Testis (tissue), 2 donors: ENCODE measurements at regions not wholly inside any gene's neighbourhood (a gene's known extent, or its start where the extent isn't known, plus 50 kb on each side); places are given as distances from the start of the nearest gene placed in this dataset.

Source experiments
- DNase-seq: peaks from one replicate; pipeline ENCODE4 v3.0.0-alpha.2; 2019
- H3K27ac ChIP-seq, 2 donors: fragments of 200-600 bp; sonication (generic); one replicate each; pipeline ENCODE4 v1.5.1; 2019
- H3K27me3 ChIP-seq: fragments of 200-600 bp; sonication (generic); one replicate; pipeline ENCODE4 v1.5.1; 2019
- H3K36me3 ChIP-seq: fragments of 200-600 bp; sonication (generic); one replicate; pipeline ENCODE4 v1.5.1; 2017; ENCODE audit warnings: low read depth; ENCODE audit errors: missing control alignments
- H3K4me1 ChIP-seq: fragments of 200-600 bp; sonication (generic); one replicate; pipeline ENCODE4 v1.5.1; 2019
- H3K4me3 ChIP-seq, 2 donors: fragments of 200-600 bp; sonication (generic); one replicate each; pipeline ENCODE4 v1.5.1; 2017 to 2019
- H3K9me3 ChIP-seq: fragments of 200-600 bp; sonication (generic); one replicate; pipeline ENCODE4 v1.5.1; 2017
- CTCF ChIP-seq, 3 experiments: fragments of 450-650 bp in 2 of 3; fragments of 200-600 bp in 1 of 3; sonication (generic) in 1 of 3; IDR thresholded peaks; one replicate each; pipeline ENCODE4 v1.5.1; 2016 to 2019; ENCODE audit warnings: antibody characterized with exemption in 3 of 3, mild to moderate bottlenecking in 2 of 3, moderate library complexity in 1 of 3
- POLR2A ChIP-seq: fragments of 450-650 bp; IDR thresholded peaks from one replicate; pipeline ENCODE4 v1.6.1; 2017; ENCODE audit warnings: antibody characterized with exemption, mild to moderate bottlenecking, moderate library complexity
- WGBS, 2 donors: methylation state at CpG; one replicate each; pipeline ENCODE4 v1.1.5; 2018; 5-methylcytosine and 5-hydroxymethylcytosine counted together
- intact Hi-C: fragments of 100-400 bp; cut with DNase I; formaldehyde crosslinking; loops from one replicate; pipeline ENCODE4 v1.15.1; 2023; ENCODE audit warnings: low total_unique reads

DNA sequence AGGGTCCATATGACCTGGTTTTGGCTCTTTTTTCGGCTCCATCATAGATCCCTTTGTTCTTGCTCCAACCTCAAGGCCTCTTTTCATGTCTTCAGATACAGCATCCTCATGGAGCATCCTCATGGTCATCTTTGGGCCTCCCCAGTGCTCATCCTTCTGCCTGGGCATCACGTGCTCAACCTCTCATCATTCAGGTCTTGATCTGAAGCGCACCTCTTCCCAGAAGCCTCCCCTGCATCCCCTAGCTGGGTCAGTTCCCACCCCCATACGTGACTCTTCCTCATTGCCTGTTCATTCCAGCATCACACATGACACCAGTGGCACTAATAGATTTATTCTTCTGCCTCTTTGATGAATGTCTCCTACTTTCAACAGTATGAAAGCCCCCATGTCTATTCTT is 192.2 kb downstream of the MIAT start:
- WGBS, 2 donors: 94 to 95% methylated on average over 4 of the region's 4 CpGs
- no peaks in the 10 kb centered on the region for H3K9me3 ChIP-seq
- H3K27ac ChIP-seq: no peak overlapping the region
- H3K36me3 ChIP-seq: no peaks in the 10 kb centered on the region
- H3K4me3 ChIP-seq: no peak overlapping the region
- no peak for DNase-seq
- H3K4me1 ChIP-seq: no peaks in the 10 kb centered on the region
- intact Hi-C loops: no loop called here
- TF ChIP-seq POLR2A: no peak
- no peak for TF ChIP-seq CTCF (IDR thresholded peaks at IDR 0.05)
- H3K27me3 ChIP-seq: no peaks in the 10 kb centered on the region

DNA sequence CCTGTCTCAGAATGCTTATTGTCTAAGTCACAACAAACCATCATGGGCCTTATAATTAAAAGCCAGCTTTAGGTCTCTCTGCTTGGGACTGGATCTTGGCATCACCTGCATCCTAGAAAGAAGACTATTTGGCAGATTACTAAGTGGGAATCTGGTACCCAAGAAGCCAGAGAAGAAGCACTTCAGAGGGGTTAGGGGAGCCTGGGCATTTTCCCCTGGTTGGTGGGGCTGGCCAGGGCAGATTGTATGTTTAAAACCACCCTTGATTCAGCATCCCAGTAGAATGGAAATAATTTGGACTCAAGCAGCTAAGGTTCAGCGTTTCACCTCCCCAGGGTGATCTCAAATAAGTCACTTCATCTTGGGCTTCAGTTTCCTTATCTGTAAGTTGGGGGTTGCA is 193.7 kb downstream of the MIAT start:
- no peak for TF ChIP-seq POLR2A
- TF ChIP-seq CTCF (IDR thresholded peaks at IDR 0.05): no peak
- no peaks in the 10 kb centered on the region for H3K36me3 ChIP-seq
- intact Hi-C loops: no loop called here
- no peak overlapping the region for H3K4me3 ChIP-seq
- no peak for DNase-seq
- 86 to 100% methylated on average over 1 of the region's 1 CpG for WGBS, 2 donors
- H3K27me3 ChIP-seq: no peaks in the 10 kb centered on the region
- no peaks in the 10 kb centered on the region for H3K9me3 ChIP-seq
- no peaks in the 10 kb centered on the region for H3K4me1 ChIP-seq
- no peak overlapping the region for H3K27ac ChIP-seq

DNA sequence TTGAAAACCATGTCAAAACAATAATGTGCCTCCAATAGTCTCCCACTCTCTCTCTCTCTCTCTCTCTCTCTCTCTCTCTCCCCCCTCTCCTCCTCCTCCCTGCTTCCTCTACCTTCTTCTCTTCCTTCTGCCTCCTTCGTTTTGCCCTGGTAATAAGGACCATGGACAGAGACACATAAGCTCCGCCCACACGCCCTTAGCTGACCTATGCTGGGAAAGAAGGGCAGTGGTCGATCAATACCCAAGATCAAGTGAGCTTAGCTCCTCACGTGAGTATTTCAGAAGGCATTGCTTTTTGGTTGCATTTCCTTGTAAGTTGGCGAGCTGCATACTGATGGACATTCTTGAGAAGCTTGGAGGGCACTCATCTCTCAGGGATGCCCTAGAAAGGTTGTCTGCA is 194.8 kb downstream of the MIAT start:
- no peak overlapping the region for H3K27ac ChIP-seq
- no peaks in the 10 kb centered on the region for H3K4me1 ChIP-seq
- DNase-seq: no peak
- intact Hi-C loops: no loop called here
- H3K27me3 ChIP-seq: no peaks in the 10 kb centered on the region
- WGBS, 2 donors: 62 to 78% methylated on average over 6 of the region's 6 CpGs
- H3K36me3 ChIP-seq: no peaks in the 10 kb centered on the region
- H3K4me3 ChIP-seq: no peak overlapping the region
- no peaks in the 10 kb centered on the region for H3K9me3 ChIP-seq
- no peak for TF ChIP-seq POLR2A
- TF ChIP-seq CTCF (IDR thresholded peaks at IDR 0.05): no peak

GRCh38 chr22:26853071-26853470 is 195.7 kb downstream of the MIAT start:
- DNase-seq: no peak
- no peaks in the 10 kb centered on the region for H3K9me3 ChIP-seq
- H3K27ac ChIP-seq: no peak overlapping the region
- 87 to 89% methylated on average over 4 of the region's 4 CpGs for WGBS, 2 donors
- intact Hi-C loops: no loop called here
- TF ChIP-seq POLR2A (no peak), CTCF (IDR thresholded peaks at IDR 0.05) (no peak)
- H3K4me1 ChIP-seq: no peaks in the 10 kb centered on the region
- no peaks in the 10 kb centered on the region for H3K36me3 ChIP-seq
- no peaks in the 10 kb centered on the region for H3K27me3 ChIP-seq
- no peak overlapping the region for H3K4me3 ChIP-seq

DNA sequence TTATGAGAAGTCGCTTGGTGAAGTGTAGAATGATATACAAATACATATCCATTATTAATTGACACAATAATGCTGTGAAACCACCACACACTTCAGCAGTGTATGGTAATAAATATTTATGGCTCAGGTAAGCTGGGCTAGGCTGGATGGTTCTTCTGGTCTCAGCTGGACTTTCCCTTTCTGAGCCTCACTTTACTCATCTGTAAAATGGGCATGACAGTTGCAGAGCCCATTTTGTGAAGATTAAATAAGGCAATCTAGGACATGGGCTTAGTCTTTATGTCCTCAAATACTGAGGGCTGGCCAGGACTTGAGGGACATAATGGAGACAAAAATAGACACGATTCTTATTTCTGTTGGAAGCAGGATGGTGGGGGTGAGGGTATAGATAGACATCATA is 196.1 kb downstream of the MIAT start:
- H3K4me1 ChIP-seq: no peaks in the 10 kb centered on the region
- WGBS, 2 donors: 89 to 98% methylated on average over 2 of the region's 2 CpGs
- H3K36me3 ChIP-seq: no peaks in the 10 kb centered on the region
- H3K27me3 ChIP-seq: no peaks in the 10 kb centered on the region
- no peaks in the 10 kb centered on the region for H3K9me3 ChIP-seq
- no peak overlapping the region for H3K4me3 ChIP-seq
- intact Hi-C loops: no loop called here
- DNase-seq: no peak
- TF ChIP-seq POLR2A (no peak), CTCF (IDR thresholded peaks at IDR 0.05) (no peak)
- H3K27ac ChIP-seq: no peak overlapping the region
